ENCODE measurements at regions not wholly inside any gene's neighbourhood (a gene's known extent, or its start where the extent isn't known, plus 50 kb on each side); places are given as distances from the start of the nearest gene placed in this dataset.

GRCh38 chr4:61049018-61049417, 151.1 kb upstream of the ADGRL3 start (continued):
- TF ChIP-seq CHD7 (IDR thresholded peaks at IDR 0.05; ENCODE audit: insufficient replicate concordance, low read length) (no peak), RXRA (IDR thresholded peaks at IDR 0.05; ENCODE audit: insufficient read depth, low read depth, low read length) (no peak), E2F6 (IDR thresholded peaks at IDR 0.05) (no peak), SAP30 (IDR thresholded peaks at IDR 0.05; ENCODE audit: insufficient read depth, insufficient replicate concordance, low read length) (no peak), ZNF274 (IDR thresholded peaks at IDR 0.05; ENCODE audit: borderline replicate concordance, extremely low read depth, low read length) (no peak), ATF2 (IDR thresholded peaks at IDR 0.05; ENCODE audit: low read length) (no peak), POLR2A (IDR thresholded peaks at IDR 0.05; ENCODE audit: control extremely low read depth in 1 of 2, low read depth in 2 of 2, low read length in 2 of 2) (no peak), TAF7 (optimal IDR thresholded peaks at IDR 0.05; ENCODE audit: borderline replicate concordance, low read depth, low read length) (no peak), NRF1 (IDR thresholded peaks at IDR 0.05; ENCODE audit: low read depth, low read length) (no peak)
